MM.1S (cell line): ENCODE measurements at regions not wholly inside any gene's neighbourhood (a gene's known extent, or its start where the extent isn't known, plus 50 kb on each side); places are given as distances from the start of the nearest gene placed in this dataset.

Source experiments
- CTCF ChIP-seq: fragments of 300-600 bp; sonication (generic); IDR thresholded peaks from 2 replicates; pipeline ENCODE4 v1.5.1; 2016; ENCODE audit warnings: antibody characterized with exemption, low read length, mixed read lengths
- EZH2 ChIP-seq: fragments of 300-600 bp; sonication (generic); optimal IDR thresholded peaks from 2 replicates; pipeline ENCODE3; 2017; ENCODE audit warnings: low read depth, mild to moderate bottlenecking, antibody characterized with exemption, low read length, mixed read lengths
- EZH2phosphoT487 ChIP-seq: fragments of 300-600 bp; sonication (generic); IDR thresholded peaks from 2 replicates; pipeline ENCODE4 v1.6.1; 2018; ENCODE audit warnings: antibody characterized with exemption, low read length

GRCh38 chr5:174364676-174365075, 319.2 kb downstream of the NSG2 start:
- TF ChIP-seq EZH2 (no peak), CTCF (no peak), EZH2phosphoT487 (no peak)
